Loucy (cell line): ENCODE measurements at regions not wholly inside any gene's neighbourhood (a gene's known extent, or its start where the extent isn't known, plus 50 kb on each side); places are given as distances from the start of the nearest gene placed in this dataset.

Experiments used
- CTCF ChIP-seq: fragments of 200-600 bp; sonication (generic); conservative IDR thresholded peaks from 2 replicates; pipeline ENCODE4 v1.5.1; 2014; ENCODE audit warnings: mild to moderate bottlenecking, antibody characterized with exemption, low read length
- EZH2phosphoT487 ChIP-seq: fragments of 200-600 bp; IDR thresholded peaks from 2 replicates; pipeline ENCODE4 v1.6.1; 2018; ENCODE audit warnings: antibody characterized with exemption, mild to moderate bottlenecking, moderate library complexity, borderline replicate concordance

GRCh38 chr20:56724241-56724757 lies 95.2 kb downstream of the TFAP2C start:
- TF ChIP-seq CTCF = no peak
- no peak for TF ChIP-seq EZH2phosphoT487
